ENCODE measurements at regions not wholly inside any gene's neighbourhood (a gene's known extent, or its start where the extent isn't known, plus 50 kb on each side); places are given as distances from the start of the nearest gene placed in this dataset.

DNA sequence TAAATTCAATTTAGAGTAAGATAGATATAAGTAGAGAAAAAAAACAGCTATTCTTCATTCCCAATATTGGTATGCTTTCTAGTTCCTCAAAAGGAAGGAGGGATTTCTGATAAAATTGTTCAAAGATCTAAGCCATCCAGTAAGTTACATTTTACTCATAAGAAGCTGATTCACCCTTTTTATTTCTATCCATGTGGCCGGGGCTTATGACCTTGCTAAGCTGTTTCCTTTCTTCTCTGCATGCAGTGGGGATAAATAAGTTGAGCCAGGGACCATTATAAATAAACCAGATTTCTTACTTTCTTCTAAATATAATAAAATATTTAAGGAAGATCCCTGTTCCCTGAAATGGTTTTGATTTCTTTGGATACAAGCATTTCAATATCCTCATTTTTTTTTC lies 502.3 kb downstream of the PDHA2 start:
- intact Hi-C loops (cut with DNase I): no loop called here
- H3K27ac ChIP-seq: no peak overlapping the region

DNA sequence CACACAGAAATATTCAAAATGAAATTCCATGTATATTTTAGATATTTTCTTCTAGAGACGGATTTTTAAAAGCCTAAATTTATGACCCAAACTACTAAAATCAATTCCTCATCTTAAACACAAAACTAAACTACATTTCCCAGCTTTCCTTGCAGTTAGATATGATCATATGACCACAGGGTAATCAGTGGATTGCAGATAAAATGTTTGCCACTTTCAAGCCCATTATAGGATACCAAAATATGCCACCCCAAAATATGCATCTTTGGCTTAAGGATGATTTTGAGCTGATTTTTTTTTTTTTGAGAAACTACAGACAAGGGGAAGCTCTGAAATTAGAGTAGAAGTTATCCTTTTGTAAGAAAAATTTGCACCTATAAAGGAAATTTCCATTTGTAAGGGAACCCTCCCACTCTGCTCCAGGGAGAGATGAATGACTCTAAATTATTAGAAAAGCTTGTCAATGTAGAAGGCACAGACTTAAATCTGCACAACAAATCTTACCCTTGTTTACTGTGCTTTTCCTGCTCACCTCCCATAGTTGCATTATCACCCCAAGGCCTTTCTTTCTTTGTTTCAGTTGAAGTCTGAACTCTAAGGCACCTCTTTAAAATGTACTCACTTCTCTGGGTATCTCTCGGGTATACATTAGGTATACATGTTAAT lies 503.0 kb downstream of the PDHA2 start:
- intact Hi-C loops (cut with DNase I): no loop called here
- Histone ChIP-seq H3K9ac (ENCODE audit: low read depth in 2 of 2, low read length in 2 of 2) (no peak overlapping the region), H3K4me3 (no peak overlapping the region), H3K9me3 (no peaks in the 10 kb centered on the region), H3K4me1 (no peaks in the 10 kb centered on the region), H3K27me3 (no peaks in the 10 kb centered on the region), H3K36me3 (no peaks in the 10 kb centered on the region), H3K27ac (no peak overlapping the region)
- TF ChIP-seq, protein P1, sequence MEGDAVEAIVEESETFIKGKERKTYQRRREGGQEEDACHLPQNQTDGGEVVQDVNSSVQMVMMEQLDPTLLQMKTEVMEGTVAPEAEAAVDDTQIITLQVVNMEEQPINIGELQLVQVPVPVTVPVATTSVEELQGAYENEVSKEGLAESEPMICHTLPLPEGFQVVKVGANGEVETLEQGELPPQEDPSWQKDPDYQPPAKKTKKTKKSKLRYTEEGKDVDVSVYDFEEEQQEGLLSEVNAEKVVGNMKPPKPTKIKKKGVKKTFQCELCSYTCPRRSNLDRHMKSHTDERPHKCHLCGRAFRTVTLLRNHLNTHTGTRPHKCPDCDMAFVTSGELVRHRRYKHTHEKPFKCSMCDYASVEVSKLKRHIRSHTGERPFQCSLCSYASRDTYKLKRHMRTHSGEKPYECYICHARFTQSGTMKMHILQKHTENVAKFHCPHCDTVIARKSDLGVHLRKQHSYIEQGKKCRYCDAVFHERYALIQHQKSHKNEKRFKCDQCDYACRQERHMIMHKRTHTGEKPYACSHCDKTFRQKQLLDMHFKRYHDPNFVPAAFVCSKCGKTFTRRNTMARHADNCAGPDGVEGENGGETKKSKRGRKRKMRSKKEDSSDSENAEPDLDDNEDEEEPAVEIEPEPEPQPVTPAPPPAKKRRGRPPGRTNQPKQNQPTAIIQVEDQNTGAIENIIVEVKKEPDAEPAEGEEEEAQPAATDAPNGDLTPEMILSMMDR (IDR thresholded peaks at IDR 0.05): no peak
- DNase-seq: no peak

More for the DNA sequence above, 502.3 kb downstream of the PDHA2 start:
- H3K9ac ChIP-seq (ENCODE audit: low read depth in 2 of 2, low read length in 2 of 2): no peak overlapping the region
- H3K4me1 ChIP-seq: no peaks in the 10 kb centered on the region
- H3K27me3 ChIP-seq: no peaks in the 10 kb centered on the region
- no peak for DNase-seq
- H3K4me3 ChIP-seq: no peak overlapping the region
- TF ChIP-seq, protein P1 (IDR thresholded peaks at IDR 0.05): no peak
- no peaks in the 10 kb centered on the region for H3K36me3 ChIP-seq
- no peaks in the 10 kb centered on the region for H3K9me3 ChIP-seq

DNA sequence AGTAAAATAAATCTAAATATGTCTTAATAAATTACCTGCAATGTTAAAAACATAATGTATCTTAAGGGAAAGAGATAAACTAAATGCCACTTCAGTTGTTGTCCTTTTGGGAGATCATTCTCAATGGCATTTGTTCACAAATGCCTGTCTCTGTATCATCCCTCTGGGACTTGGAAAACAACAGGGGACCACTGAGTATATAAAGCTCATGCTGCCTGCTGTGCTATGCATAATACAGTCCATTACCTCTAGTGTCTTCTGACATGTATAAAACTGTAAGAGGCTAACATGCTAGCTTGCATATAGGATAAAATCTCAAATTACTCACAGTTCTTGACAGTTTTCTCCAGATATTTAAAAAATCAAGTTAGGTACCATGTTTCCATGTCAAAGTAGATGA lies 503.9 kb downstream of the PDHA2 start:
- Histone ChIP-seq H3K9ac (ENCODE audit: low read depth in 2 of 2, low read length in 2 of 2) (no peak overlapping the region), H3K4me1 (no peaks in the 10 kb centered on the region), H3K27ac (no peak overlapping the region), H3K36me3 (no peaks in the 10 kb centered on the region), H3K27me3 (no peaks in the 10 kb centered on the region), H3K9me3 (no peaks in the 10 kb centered on the region), H3K4me3 (no peak overlapping the region)
- TF ChIP-seq, protein P1 (IDR thresholded peaks at IDR 0.05): no peak
- no peak for DNase-seq
- intact Hi-C loops (cut with DNase I): no loop called here

- no peaks in the 10 kb centered on the region for H3K4me1 ChIP-seq
- H3K9ac ChIP-seq (ENCODE audit: low read depth in 2 of 2, low read length in 2 of 2): no peak overlapping the region
- intact Hi-C loops (cut with DNase I): no loop called here
- no peak for DNase-seq
- no peaks in the 10 kb centered on the region for H3K36me3 ChIP-seq
- no peaks in the 10 kb centered on the region for H3K9me3 ChIP-seq
- no peaks in the 10 kb centered on the region for H3K27me3 ChIP-seq
- no peak overlapping the region for H3K27ac ChIP-seq
- TF ChIP-seq, protein P1 (IDR thresholded peaks at IDR 0.05): no peak
- H3K4me3 ChIP-seq: no peak overlapping the region
Observed at GRCh38 chr4:96347582-96347981, 507.7 kb downstream of the PDHA2 start.

DNA sequence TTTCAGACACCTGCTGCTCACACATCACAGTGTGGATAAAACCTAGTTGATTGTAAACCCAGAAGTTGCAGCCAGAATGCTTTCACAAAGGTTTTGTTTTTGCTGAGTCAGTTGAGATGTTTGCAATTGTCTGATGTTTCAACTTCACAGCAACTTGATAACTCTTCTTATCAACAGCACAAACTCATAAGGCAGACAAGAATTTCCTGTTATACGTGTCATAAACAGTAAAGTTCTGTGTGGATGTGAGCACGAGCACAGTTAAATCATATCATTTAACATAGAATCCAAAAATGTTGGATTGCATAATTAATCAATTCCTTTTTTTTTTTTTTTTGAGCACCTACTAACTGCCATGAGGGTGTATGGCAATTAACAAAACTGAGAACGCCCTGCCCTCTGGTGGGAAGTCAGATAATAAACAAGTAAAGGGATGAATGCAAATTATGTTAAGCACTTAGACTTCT lies 512.2 kb downstream of the PDHA2 start:
- Histone ChIP-seq H3K36me3 (no peaks in the 10 kb centered on the region), H3K9ac (ENCODE audit: low read depth in 2 of 2, low read length in 2 of 2) (no peak overlapping the region), H3K9me3 (no peaks in the 10 kb centered on the region), H3K27me3 (no peaks in the 10 kb centered on the region), H3K4me1 (no peaks in the 10 kb centered on the region), H3K4me3 (no peak overlapping the region), H3K27ac (no peak overlapping the region)
- TF ChIP-seq, protein P1 (IDR thresholded peaks at IDR 0.05): no peak
- DNase-seq: peak; percentile 23
- intact Hi-C loops (cut with DNase I): no loop called here
